Mesendoderm (in vitro differentiated cells): ENCODE measurements at regions not wholly inside any gene's neighbourhood (a gene's known extent, or its start where the extent isn't known, plus 50 kb on each side); places are given as distances from the start of the nearest gene placed in this dataset.

Source experiments
- DNase-seq: peaks from one replicate; pipeline ENCODE4 v3.0.0; 2013
- H2AK5ac ChIP-seq: 2 replicates; pipeline ENCODE4 v1.6.1; 2013; ENCODE audit warnings: low read length, inconsistent platforms
- H2BK120ac ChIP-seq: 2 replicates; pipeline ENCODE4 v1.6.1; 2013; ENCODE audit warnings: low read depth, mild to moderate bottlenecking, low read length, moderate library complexity, mixed read lengths
- H2BK15ac ChIP-seq: replicated peaks from 2 replicates; pipeline ENCODE4 v1.6.1; 2013; ENCODE audit warnings: low read depth, mild to moderate bottlenecking, moderate library complexity
- H2BK5ac ChIP-seq: 2 replicates; pipeline ENCODE4 v1.6.1; 2013; ENCODE audit warnings: low read length, inconsistent platforms
- H3K18ac ChIP-seq: 2 replicates; pipeline ENCODE4 v1.6.1; 2013; ENCODE audit warnings: mild to moderate bottlenecking, low read length, mixed read lengths
- H3K23ac ChIP-seq: one replicate; pipeline ENCODE4 v1.6.1; 2013; ENCODE audit warnings: low read length
- H3K27ac ChIP-seq: 2 replicates; pipeline ENCODE4 v1.5.1; 2013; ENCODE audit warnings: low read depth, mild to moderate bottlenecking, inconsistent platforms, low read length, moderate library complexity
- H3K27me3 ChIP-seq: 2 replicates; pipeline ENCODE4 v1.6.1; 2013; ENCODE audit warnings: low read length, control low read depth, mild to moderate bottlenecking, inconsistent platforms; ENCODE audit not compliant: insufficient read depth, poor library complexity
- H3K36me3 ChIP-seq: 2 replicates; pipeline ENCODE4 v1.6.1; 2013; ENCODE audit warnings: low read length, inconsistent platforms; ENCODE audit not compliant: control insufficient read depth, insufficient read depth
- H3K4ac ChIP-seq: one replicate; pipeline ENCODE4 v1.6.1; 2013; ENCODE audit warnings: low read depth, mild to moderate bottlenecking, low read length, moderate library complexity
- H3K4me1 ChIP-seq: 2 replicates; pipeline ENCODE4 v1.6.1; 2013; ENCODE audit warnings: low read depth, low read length, inconsistent platforms; ENCODE audit not compliant: control insufficient read depth
- H3K4me2 ChIP-seq: 2 replicates; pipeline ENCODE4 v1.6.1; 2013; ENCODE audit warnings: low read length
- H3K4me3 ChIP-seq: 2 replicates; pipeline ENCODE4 v1.5.1; 2013; ENCODE audit warnings: mild to moderate bottlenecking, low read length
- H3K56ac ChIP-seq: one replicate; pipeline ENCODE4 v1.6.1; 2013; ENCODE audit warnings: low read length
- H3K79me1 ChIP-seq: 2 replicates; pipeline ENCODE4 v1.6.1; 2013; ENCODE audit warnings: low read length, inconsistent platforms
- H3K79me2 ChIP-seq: 2 replicates; pipeline ENCODE4 v1.6.1; 2013; ENCODE audit warnings: mild to moderate bottlenecking, low read length; ENCODE audit not compliant: control insufficient read depth, insufficient read depth
- H3K9ac ChIP-seq: 2 replicates; pipeline ENCODE4 v1.6.1; 2013; ENCODE audit warnings: low read length, inconsistent platforms
- H4K5ac ChIP-seq: one replicate; pipeline ENCODE4 v1.6.1; 2013; ENCODE audit warnings: low read length
- H4K8ac ChIP-seq: one replicate; pipeline ENCODE4 v1.6.1; 2013; ENCODE audit warnings: low read depth, mild to moderate bottlenecking, control low read depth, low read length, moderate library complexity
- WGBS: extraction: QIAGEN DNeasy Blood & Tissue Kit; methylation state at CpG from one replicate; pipeline ENCODE4 v1.1.7; 2013; ENCODE audit warnings: low lambda C conversion rate, missing lambda C conversion rate; ENCODE audit not compliant: insufficient coverage; ENCODE audit errors: extremely low coverage; 5-methylcytosine and 5-hydroxymethylcytosine counted together

DNA sequence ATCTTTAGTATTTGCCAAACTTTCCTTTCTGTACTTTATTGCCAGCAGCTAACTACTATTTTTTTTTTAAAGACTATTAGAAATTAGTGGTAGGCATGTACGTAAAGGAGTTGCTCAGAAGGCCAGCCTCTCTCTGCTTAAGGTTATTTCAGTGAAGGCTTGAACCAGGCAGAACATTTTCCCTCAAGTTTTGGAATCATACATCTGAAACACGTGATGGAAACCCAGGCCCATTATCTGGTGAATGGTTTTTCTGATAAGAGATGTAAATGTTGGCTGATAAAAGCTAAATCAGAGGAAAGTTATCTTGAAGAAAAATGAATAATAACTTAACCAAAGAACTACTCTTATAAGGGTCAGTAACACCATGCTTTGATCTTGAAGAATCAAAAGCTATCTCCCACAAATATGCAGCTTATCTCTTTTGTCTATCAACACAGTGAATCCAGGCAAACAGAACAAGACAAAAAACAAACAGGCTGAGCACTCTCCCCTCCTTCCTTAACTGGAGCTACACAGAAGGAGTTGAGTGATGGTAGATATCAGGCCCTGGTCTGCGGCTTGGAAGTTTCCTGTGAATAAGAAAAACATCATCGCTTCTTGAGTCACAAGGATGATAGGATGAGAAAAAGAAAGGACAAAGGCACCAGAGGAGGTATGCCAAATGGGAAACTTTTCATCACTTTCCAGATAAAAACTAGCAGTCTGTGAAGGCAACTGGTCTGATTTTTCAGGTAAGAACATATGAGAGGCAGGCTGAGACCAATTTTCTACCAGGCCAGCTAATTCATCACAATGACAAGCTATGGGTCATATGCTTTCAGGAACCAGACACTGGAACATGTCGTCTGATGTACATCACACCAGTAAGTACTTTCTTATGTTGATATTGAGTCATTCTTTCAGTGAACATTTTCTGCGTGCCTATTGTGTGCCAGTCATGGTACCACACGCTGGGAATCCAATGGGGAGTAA is 88.4 kb upstream of the STK17B start:
- Histone ChIP-seq H3K18ac (no peak overlapping the region), H3K4me1 (peaks cover 3% of the 10 kb centered on the region), H3K23ac (no peak overlapping the region), H3K4ac (no peak overlapping the region), H3K4me2 (no peak overlapping the region), H4K8ac (no peak overlapping the region), H4K5ac (no peak overlapping the region), H3K79me1 (no peaks in the 10 kb centered on the region), H3K27me3 (no peaks in the 10 kb centered on the region), H3K36me3 (no peaks in the 10 kb centered on the region), H3K27ac (no peak overlapping the region), H2BK15ac (no peak overlapping the region), H2AK5ac (no peak overlapping the region), H3K79me2 (no peaks in the 10 kb centered on the region), H3K56ac (no peak overlapping the region), H2BK120ac (no peak overlapping the region), H3K4me3 (no peak overlapping the region), H3K9ac (no peak overlapping the region), H2BK5ac (no peak overlapping the region)
- DNase-seq: peak; percentile 69
- WGBS: no CpG with 5 or more reads among the region's 7 CpGs

DNA sequence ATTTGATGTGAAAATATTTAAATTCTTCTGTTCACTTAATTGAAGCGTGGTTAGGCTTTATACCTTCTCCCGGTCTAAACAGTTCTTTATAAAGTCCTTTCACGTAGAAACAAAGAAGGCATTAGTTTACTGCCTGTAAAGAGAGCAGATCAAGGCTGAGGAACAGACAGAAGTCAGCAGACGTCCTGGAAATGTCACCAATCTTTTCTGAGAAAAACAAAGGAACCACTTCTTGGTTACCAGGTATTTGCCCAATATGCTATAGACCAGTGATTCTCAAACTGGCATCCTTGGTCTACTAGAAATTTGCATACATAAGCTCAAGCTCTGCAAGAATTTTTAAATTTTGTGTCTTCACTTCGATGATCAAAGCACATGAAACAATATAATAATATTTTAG is 89.2 kb upstream of the STK17B start:
- no peaks in the 10 kb centered on the region for H3K79me1 ChIP-seq
- no peak overlapping the region for H3K27ac ChIP-seq
- peaks cover 3% of the 10 kb centered on the region for H3K4me1 ChIP-seq
- H3K4me2 ChIP-seq: no peak overlapping the region
- no peaks in the 10 kb centered on the region for H3K27me3 ChIP-seq
- H3K4ac ChIP-seq: no peak overlapping the region
- no peak overlapping the region for H3K18ac ChIP-seq
- H3K36me3 ChIP-seq: no peaks in the 10 kb centered on the region
- H3K23ac ChIP-seq: no peak overlapping the region
- H2BK120ac ChIP-seq: no peak overlapping the region
- WGBS: no CpG with 5 or more reads among the region's 5 CpGs
- no peaks in the 10 kb centered on the region for H3K79me2 ChIP-seq
- H3K4me3 ChIP-seq: no peak overlapping the region
- H3K9ac ChIP-seq: no peak overlapping the region
- H2BK5ac ChIP-seq: no peak overlapping the region
- no peak overlapping the region for H3K56ac ChIP-seq
- H2BK15ac ChIP-seq: no peak overlapping the region
- H4K5ac ChIP-seq: no peak overlapping the region
- H2AK5ac ChIP-seq: no peak overlapping the region
- H4K8ac ChIP-seq: no peak overlapping the region
- no peak for DNase-seq

DNA sequence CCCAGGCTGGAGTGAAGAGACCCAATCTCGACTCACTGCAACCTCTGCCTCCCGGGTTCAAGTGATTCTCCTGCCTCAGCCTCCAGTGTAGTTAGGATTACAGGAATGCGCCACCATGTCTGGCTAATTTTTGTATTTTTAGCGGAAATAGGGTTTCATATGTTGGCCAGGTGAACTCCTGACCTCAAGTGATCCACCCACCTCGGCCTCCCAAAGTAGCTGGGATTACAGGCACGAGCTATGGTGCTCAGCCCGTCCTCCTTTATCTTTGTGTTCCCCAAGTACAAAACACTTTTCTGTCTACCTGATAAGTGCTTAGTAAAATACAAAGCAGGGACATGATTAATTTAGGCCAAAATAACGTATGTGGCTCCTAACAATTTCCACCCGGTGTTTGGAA is 91.2 kb upstream of the STK17B start:
- H2AK5ac ChIP-seq: no peak overlapping the region
- no CpG with 5 or more reads among the region's 9 CpGs for whole genome bisulfite sequencing
- no peak for DNase-seq

DNA sequence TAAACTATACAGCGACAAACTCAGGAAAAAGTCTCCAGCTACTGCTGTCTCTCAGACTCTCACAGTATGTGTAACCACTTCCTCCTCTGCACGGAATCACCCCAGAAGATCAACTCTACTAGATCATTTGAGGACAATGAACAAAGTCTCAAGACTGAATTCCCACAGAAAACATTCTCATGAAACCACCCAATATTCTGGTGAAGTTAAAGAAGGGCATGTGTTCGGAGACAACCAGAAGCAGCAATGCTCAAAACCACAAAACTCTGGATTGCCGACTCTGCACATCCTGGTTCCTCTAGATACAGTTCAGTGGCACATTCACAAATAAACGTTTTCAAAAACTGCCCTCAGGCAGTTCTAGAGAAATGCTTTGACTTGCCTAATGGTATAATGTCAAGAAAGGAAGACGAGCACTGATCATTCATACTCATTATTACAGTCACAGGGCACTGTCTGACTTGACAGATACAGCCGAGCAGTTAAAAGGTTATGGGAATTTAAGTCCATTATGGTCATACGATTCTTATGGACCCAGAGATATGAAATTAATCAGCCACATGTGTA is 91.9 kb upstream of the STK17B start:
- no CpG with 5 or more reads among the region's 8 CpGs for WGBS
- no peak overlapping the region for H3K56ac ChIP-seq

More for the DNA sequence above, 91.2 kb upstream of the STK17B start:
- H3K18ac ChIP-seq: no peak overlapping the region
- no peak overlapping the region for H2BK15ac ChIP-seq
- H3K56ac ChIP-seq: no peak overlapping the region
- H3K4me2 ChIP-seq: no peak overlapping the region
- H3K79me1 ChIP-seq: no peaks in the 10 kb centered on the region
- no peaks in the 10 kb centered on the region for H3K36me3 ChIP-seq
- H3K4me1 ChIP-seq: peaks cover 3% of the 10 kb centered on the region
- H3K23ac ChIP-seq: no peak overlapping the region
- H4K5ac ChIP-seq: no peak overlapping the region
- H2BK5ac ChIP-seq: no peak overlapping the region
- H3K4me3 ChIP-seq: no peak overlapping the region
- H3K79me2 ChIP-seq: no peaks in the 10 kb centered on the region
- no peak overlapping the region for H3K4ac ChIP-seq
- H4K8ac ChIP-seq: no peak overlapping the region
- no peak overlapping the region for H3K27ac ChIP-seq
- H3K27me3 ChIP-seq: no peaks in the 10 kb centered on the region
- H2BK120ac ChIP-seq: no peak overlapping the region
- H3K9ac ChIP-seq: no peak overlapping the region

DNA sequence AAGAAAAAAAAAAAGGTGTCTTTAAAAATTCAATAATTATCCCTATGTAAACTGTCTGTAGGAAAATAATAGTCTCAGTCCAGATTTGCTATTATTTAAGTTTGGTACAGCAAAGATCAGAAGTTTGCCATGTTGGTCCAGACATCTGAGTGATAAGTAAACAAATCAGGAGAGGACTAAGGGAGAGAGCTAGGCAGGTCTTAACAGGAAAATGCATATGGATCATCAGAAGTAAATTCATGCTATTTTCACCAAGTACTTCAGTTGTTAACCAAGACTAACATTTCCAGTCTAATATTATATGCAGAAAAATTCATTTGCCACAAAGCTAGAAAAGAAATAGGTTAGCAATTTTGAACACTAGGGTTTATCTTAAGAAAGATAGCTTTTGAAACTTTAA is 95.0 kb upstream of the STK17B start:
- Histone ChIP-seq H2BK5ac (no peak overlapping the region), H3K9ac (no peak overlapping the region), H2AK5ac (no peak overlapping the region), H2BK15ac (no peak overlapping the region), H3K4me3 (no peak overlapping the region), H3K4me1 (no peaks in the 10 kb centered on the region), H3K79me2 (no peaks in the 10 kb centered on the region), H4K8ac (no peak overlapping the region), H2BK120ac (no peak overlapping the region), H4K5ac (no peak overlapping the region), H3K36me3 (no peaks in the 10 kb centered on the region), H3K56ac (no peak overlapping the region), H3K27me3 (no peaks in the 10 kb centered on the region), H3K27ac (no peak overlapping the region), H3K4ac (no peak overlapping the region), H3K23ac (no peak overlapping the region), H3K79me1 (no peaks in the 10 kb centered on the region), H3K18ac (no peak overlapping the region), H3K4me2 (no peak overlapping the region)
- DNase-seq: no peak

More for the DNA sequence above, 91.9 kb upstream of the STK17B start:
- Histone ChIP-seq H3K36me3 (no peaks in the 10 kb centered on the region), H3K23ac (no peak overlapping the region), H3K79me2 (no peaks in the 10 kb centered on the region), H3K4ac (no peak overlapping the region), H3K9ac (no peak overlapping the region), H2AK5ac (no peak overlapping the region), H3K27ac (no peak overlapping the region), H2BK5ac (no peak overlapping the region), H3K18ac (no peak overlapping the region), H2BK120ac (peak overlapping the region; percentile 78), H3K4me2 (no peak overlapping the region), H3K79me1 (no peaks in the 10 kb centered on the region), H4K8ac (peak overlapping the region; percentile 76), H4K5ac (no peak overlapping the region), H3K4me3 (no peak overlapping the region), H3K4me1 (peaks cover 3% of the 10 kb centered on the region), H3K27me3 (no peaks in the 10 kb centered on the region), H2BK15ac (no peak overlapping the region)
- no peak for DNase-seq
